IPS DF 4.7 (cell line): ENCODE measurements at regions not wholly inside any gene's neighbourhood (a gene's known extent, or its start where the extent isn't known, plus 50 kb on each side); places are given as distances from the start of the nearest gene placed in this dataset.

ENCODE experiments used
- DNase-seq: peaks from one replicate; pipeline ENCODE4 v3.0.0-alpha.2; 2013; ENCODE audit warnings: low spot score; ENCODE audit errors: extremely low read depth

GRCh38 chr5:133905424-133905823 lies 63.0 kb downstream of the C5orf15 start:
- no peak for DNase-seq

- DNase-seq: no peak
These were observed 63.8 kb downstream of the C5orf15 start for GRCh38 chr5:133904641-133905040.

GRCh38 chr5:133902511-133903118 lies 65.8 kb downstream of the C5orf15 start:
- DNase-seq: no peak

- no peak for DNase-seq
These were observed 67.7 kb downstream of the C5orf15 start for GRCh38 chr5:133900534-133901270.

- no peak for DNase-seq
These were observed 68.9 kb downstream of the C5orf15 start for GRCh38 chr5:133899506-133899905.

GRCh38 chr5:133898440-133898839 lies 70.0 kb downstream of the C5orf15 start:
- DNase-seq: no peak

GRCh38 chr5:133897431-133897830 lies 71.0 kb downstream of the C5orf15 start:
- no peak for DNase-seq

- no peak for DNase-seq
These were observed 71.6 kb downstream of the C5orf15 start for GRCh38 chr5:133896873-133897272.

GRCh38 chr5:133895979-133896845 lies 72.2 kb downstream of the C5orf15 start:
- no peak for DNase-seq

GRCh38 chr5:133894143-133894542 lies 74.3 kb downstream of the C5orf15 start:
- DNase-seq: no peak

- no peak for DNase-seq
These were observed 75.7 kb downstream of the C5orf15 start for GRCh38 chr5:133892774-133893173.

GRCh38 chr5:133892306-133892705 lies 76.1 kb downstream of the C5orf15 start:
- no peak for DNase-seq

GRCh38 chr5:133891390-133891789 lies 77.0 kb downstream of the C5orf15 start:
- DNase-seq: no peak

- DNase-seq: no peak
These were observed 77.6 kb downstream of the C5orf15 start for GRCh38 chr5:133890776-133891280.

GRCh38 chr5:133890314-133890713 lies 78.1 kb downstream of the C5orf15 start:
- no peak for DNase-seq

GRCh38 chr5:133889271-133889905 lies 79.0 kb downstream of the C5orf15 start:
- no peak for DNase-seq

- no peak for DNase-seq
These were observed 79.8 kb downstream of the C5orf15 start for GRCh38 chr5:133888625-133888991.

GRCh38 chr5:133885566-133885965 lies 82.9 kb downstream of the C5orf15 start:
- DNase-seq: no peak

- no peak for DNase-seq
These were observed 83.7 kb downstream of the C5orf15 start for GRCh38 chr5:133884569-133885311.

- DNase-seq: no peak
These were observed 84.5 kb downstream of the C5orf15 start for GRCh38 chr5:133883916-133884315.

- no peak for DNase-seq
These were observed 85.6 kb downstream of the C5orf15 start for GRCh38 chr5:133882846-133883245.
